Choroid plexus epithelial cell (primary cell): ENCODE measurements at regions not wholly inside any gene's neighbourhood (a gene's known extent, or its start where the extent isn't known, plus 50 kb on each side); places are given as distances from the start of the nearest gene placed in this dataset.

Experiments
- DNase-seq: peaks from one replicate; pipeline ENCODE4 v3.0.0-alpha.2; 2010; ENCODE audit warnings: low read depth
- H3K4me3 ChIP-seq: 2 replicates; pipeline ENCODE4 v1.5.1; 2011; ENCODE audit warnings: low read depth, mild to moderate bottlenecking, control low read depth, low read length, moderate library complexity
- CTCF ChIP-seq: conservative IDR thresholded peaks from 2 replicates; pipeline ENCODE4 v1.5.1; 2011; ENCODE audit warnings: low read depth, mild to moderate bottlenecking, control low read depth, inconsistent platforms, low read length, moderate library complexity

DNA sequence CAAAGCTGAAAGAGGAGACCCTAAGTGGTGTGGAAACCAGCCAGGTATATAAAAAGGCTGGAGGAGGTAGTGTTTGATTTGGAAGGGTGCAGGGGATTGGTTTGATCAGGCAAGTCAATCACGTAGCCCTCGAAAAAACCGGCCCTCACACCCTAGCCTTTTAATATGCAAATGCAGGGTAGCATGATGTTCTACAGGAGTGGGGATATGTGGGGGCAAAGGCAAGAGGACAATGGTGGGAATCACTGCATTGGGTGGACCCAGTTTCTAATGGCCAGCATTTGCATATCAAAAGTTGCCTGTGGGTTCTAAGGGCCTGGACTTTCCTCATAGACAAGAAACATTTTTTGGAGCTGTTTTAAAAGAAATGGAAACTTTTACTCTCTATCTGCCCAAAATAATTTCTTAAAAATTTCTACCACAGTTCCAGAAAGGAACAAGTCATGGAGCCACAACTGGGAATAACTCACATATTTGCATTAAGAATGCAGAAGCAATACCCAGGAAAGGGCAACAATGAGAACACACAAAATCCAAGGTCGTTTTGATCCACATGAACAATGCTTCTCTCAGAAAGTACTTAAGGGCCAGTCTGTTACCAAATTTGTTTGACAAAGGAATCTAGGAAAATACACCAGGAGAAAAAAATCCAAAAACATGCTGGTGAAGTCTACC lies 915.8 kb downstream of the NLGN4Y start:
- DNase-seq: no peak
- no peak for TF ChIP-seq CTCF
- no peak overlapping the region for H3K4me3 ChIP-seq

GRCh38 chrY:15440696-15441408 lies 916.5 kb downstream of the NLGN4Y start:
- no peak for DNase-seq
- TF ChIP-seq CTCF: no peak
- no peak overlapping the region for H3K4me3 ChIP-seq

DNA sequence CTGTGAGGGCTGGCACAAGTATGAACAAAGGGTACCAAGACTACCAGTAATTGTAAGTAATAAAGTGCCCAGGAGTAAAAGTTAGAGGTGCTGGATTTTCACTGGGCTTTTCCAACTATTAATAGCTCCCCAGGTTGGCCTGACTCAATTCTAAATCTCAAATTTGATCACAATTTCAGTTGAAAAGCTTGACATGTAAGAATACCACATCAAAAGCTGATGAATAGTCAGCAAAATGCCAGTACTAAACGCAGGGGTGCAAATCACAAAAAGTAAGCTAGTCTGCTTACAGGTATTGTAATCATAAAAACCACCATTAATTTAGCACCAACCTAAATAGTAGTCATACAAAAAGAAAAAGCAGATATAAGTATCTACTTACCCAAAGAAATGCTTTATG lies 917.5 kb downstream of the NLGN4Y start:
- no peak for DNase-seq
- no peak for TF ChIP-seq CTCF
- no peak overlapping the region for H3K4me3 ChIP-seq

GRCh38 chrY:15445871-15446270 lies 921.5 kb downstream of the NLGN4Y start:
- DNase-seq: no peak

GRCh38 chrY:15446861-15447260 lies 922.5 kb downstream of the NLGN4Y start:
- no peak for TF ChIP-seq CTCF
- no peak overlapping the region for H3K4me3 ChIP-seq
- DNase-seq: no peak

More at GRCh38 chrY:15445871-15446270, 921.5 kb downstream of the NLGN4Y start:
- TF ChIP-seq CTCF: no peak
- H3K4me3 ChIP-seq: no peak overlapping the region

- no peak for DNase-seq
- H3K4me3 ChIP-seq: no peak overlapping the region
- TF ChIP-seq CTCF: no peak
Observed at GRCh38 chrY:15447959-15448358, 923.6 kb downstream of the NLGN4Y start.
